NCI-H82 treated with DMSO at 0.1 percent for 48 hours (cell line): ENCODE measurements at regions not wholly inside any gene's neighbourhood (a gene's known extent, or its start where the extent isn't known, plus 50 kb on each side); places are given as distances from the start of the nearest gene placed in this dataset.
"Not testable (repeated sequence)": the region's sequence is repeated elsewhere in the genome, so short reads cannot be mapped to it uniquely, and the experiment has no call there.

Experiments
- DNase-seq: peaks from one replicate; lab custom pipeline; 2025; ENCODE audit not compliant: unreplicated experiment; lab: John Stamatoyannopoulos, UW

DNA sequence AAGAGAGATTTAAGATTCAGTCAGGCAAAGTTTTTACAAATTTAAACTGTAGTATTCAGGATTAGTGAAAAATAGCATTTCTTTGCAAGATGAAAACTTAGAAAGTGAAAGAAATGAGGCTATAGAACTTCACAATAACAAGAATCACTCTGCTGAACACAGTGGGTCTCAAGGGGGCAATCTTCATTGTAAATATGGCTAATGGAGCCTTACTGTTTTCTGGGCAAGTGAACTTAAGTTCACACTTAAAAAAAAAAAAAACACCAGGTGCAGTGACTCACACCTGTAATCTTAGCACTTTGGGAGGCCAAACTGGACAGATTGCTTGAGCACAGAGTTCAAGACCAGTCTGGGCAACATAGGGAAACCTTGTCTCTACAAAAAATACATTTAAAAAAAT is 175.9 kb upstream of the SNX2 start:
- DNase-seq: no peak

DNA sequence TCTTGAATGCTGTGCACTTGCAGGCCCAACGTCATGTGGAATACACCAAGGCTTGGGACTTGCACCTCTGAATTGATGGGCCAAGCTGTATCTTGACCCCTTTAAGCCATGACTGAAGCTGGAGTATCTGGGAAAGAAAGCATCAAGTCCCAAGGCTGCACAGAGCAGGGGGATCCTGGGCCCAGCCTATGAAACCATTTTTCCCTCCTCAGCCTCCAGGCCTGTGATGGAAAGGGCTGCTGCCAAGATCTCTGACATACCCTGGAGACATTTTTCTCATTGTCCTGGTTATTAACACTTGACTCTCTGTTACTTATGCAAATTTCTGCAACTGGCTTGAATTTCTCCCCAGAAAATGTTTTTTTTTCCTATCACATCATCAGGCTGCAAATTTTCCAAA is 174.0 kb upstream of the SNX2 start:
- no peak for DNase-seq

DNA sequence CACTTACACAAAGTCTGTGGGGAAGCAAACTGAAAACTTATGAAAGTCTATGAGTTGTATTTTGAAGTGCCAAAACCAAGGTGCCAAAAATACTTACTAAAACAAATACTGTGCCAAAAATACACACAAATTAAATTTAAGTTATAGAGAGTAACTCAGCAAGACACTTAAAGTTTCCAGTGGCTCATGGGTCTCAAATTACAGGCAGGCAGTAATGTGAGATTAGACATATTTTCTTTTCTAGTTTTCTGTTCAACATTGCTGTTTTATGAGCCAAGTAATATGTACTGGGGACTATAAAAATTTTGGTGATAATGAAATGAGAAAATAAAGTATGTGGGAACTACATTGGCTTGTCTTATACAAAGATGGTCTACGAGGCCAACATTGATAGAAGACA is 172.2 kb upstream of the SNX2 start:
- no peak for DNase-seq

DNA sequence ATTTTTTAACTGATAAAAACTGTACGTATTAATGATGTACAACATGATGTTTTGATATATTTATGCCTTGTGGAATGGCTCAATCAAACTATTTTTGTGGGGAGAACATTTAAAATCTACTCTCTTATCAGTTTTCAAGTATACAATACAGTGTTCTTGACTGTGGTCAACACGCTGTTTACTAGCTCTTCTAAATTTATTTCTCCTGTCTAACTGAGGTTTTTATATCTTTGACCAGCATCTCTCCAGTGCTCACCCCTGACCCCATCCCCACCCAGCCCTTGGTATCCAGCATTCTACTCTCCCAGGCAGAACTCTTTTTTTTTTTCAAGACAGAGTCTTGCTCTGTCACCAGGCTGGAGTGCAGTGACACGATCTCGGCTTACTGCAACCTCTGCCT is 169.6 kb upstream of the SNX2 start:
- no peak for DNase-seq

DNA sequence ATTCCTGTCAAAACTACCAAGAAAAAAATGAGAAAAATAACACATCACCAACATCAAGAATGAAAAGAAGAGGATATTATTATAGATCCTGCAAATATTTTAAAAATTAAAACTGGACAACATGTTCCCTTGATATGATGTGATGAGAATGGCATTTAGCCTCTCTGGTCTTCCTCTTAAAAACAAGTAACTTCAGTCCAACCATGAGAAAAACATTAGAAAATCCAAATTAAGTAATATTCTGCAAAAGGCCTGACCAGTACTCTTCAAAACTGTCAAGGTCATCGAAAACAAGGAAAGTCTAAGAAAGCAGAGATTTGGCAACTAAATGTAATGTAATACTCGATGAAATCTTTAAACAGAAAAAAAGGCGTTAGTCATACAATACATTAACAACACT is 167.1 kb upstream of the SNX2 start:
- DNase-seq: no peak

GRCh38 chr5:122608222-122608621 is 166.7 kb upstream of the SNX2 start:
- no peak for DNase-seq

- DNase-seq: no peak
Observed at GRCh38 chr5:122611406-122611805, 163.5 kb upstream of the SNX2 start.

- no peak for DNase-seq
Observed at GRCh38 chr5:122612901-122613300, 162.0 kb upstream of the SNX2 start.

DNA sequence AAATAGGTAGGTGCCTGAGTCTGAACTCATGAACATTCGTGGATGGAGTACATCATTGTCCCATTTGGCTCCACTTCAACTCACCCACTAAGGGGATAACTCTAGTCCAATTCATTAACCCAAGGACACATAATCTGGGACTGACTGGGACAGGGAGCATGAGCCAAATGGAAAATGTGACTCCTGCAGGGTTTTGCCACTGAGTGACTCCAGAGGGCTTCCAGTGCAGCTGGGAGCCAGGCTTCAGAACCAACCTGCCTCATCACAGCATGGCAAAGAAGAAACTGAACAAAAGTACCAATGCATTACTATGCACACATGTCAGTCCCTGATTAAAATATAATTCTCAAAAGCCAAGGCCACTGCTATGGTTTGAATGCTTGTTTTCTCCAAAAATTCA is 159.7 kb upstream of the SNX2 start:
- DNase-seq: no peak

GRCh38 chr5:122615832-122616231 is 159.0 kb upstream of the SNX2 start:
- DNase-seq: no peak

DNA sequence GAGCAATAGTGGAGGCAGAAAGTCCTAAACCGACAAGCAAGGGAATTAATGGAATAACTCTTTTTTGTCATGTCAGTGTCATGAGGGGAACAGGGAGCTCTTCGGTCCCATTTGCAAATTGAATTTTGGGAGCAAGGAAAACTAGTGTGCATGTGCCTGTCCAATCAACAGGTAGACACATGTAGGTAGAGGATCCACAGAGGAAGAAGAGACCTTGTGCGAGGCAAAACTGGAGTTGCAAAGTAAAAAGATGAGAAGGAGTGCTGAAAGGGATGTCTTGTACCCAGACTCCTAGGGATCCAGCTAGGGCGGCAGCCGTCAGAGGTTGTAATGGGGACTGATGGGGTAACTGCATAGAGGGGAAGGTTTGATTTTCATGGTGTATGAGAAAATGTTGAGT is 156.8 kb upstream of the SNX2 start:
- DNase-seq: not testable (repeated sequence)

DNA sequence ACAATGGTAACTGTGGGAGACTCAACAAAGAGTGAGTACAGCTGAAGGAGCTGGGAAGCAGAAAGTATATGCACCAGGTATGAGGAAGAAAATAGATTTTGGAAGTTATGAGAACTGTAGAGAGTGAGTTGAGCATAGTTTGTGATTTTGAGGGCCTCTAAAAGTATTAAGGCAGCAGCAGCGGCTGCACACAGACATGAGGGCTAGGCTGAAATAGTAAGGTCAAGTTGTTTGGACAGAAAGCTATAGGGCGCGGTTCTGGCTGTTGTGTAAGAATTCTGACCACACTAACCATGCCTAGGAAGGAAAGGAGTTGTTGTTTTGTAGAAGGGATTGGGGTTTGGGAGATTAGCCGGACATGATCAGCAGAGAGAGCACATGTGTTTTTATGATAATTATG is 154.1 kb upstream of the SNX2 start:
- not testable (repeated sequence) for DNase-seq

DNA sequence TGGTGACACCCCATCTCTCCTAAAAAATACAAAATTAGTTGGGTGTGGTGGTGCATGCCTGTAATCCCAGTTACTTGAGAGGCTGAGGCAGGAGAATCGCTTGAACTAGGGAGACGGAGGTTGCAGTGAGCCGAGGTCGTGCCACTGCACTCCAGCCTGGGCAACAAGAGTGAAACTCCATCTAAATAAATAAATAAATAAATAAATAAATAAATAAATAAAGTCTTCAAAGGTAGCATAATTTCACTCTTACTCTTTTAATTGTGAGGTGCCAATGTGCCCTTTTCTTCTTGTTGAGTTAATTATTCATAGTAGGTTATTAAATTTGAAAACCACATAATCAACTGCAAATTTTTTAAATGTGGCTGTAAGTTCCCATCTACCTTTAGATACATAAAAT is 146.2 kb upstream of the SNX2 start:
- not testable (repeated sequence) for DNase-seq

- no peak for DNase-seq
Observed at GRCh38 chr5:122629121-122629677, 145.7 kb upstream of the SNX2 start.

GRCh38 chr5:122638581-122638980 is 136.3 kb upstream of the SNX2 start:
- no peak for DNase-seq

DNA sequence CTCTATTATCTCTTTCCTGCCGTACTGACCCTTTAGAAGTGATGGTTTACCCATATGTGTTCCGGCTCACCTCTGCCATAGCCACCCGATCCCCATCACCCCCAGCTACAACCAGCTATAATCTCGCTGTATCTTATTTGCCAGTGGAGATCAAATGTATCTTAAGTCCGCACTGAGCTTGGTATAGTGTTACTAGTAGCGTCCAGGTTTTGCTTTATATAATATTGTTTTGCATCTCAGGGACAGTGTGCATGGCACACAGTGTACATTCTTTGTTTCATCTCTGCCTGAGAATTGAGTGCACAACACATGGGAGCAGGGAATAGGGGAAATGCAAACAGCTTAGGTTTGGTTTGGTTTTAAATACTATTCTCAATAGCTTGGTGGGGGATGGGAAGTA is 135.8 kb upstream of the SNX2 start:
- DNase-seq: no peak

GRCh38 chr5:122639864-122640263 is 135.0 kb upstream of the SNX2 start:
- DNase-seq: no peak

GRCh38 chr5:122649080-122649479 is 125.8 kb upstream of the SNX2 start:
- no peak for DNase-seq

DNA sequence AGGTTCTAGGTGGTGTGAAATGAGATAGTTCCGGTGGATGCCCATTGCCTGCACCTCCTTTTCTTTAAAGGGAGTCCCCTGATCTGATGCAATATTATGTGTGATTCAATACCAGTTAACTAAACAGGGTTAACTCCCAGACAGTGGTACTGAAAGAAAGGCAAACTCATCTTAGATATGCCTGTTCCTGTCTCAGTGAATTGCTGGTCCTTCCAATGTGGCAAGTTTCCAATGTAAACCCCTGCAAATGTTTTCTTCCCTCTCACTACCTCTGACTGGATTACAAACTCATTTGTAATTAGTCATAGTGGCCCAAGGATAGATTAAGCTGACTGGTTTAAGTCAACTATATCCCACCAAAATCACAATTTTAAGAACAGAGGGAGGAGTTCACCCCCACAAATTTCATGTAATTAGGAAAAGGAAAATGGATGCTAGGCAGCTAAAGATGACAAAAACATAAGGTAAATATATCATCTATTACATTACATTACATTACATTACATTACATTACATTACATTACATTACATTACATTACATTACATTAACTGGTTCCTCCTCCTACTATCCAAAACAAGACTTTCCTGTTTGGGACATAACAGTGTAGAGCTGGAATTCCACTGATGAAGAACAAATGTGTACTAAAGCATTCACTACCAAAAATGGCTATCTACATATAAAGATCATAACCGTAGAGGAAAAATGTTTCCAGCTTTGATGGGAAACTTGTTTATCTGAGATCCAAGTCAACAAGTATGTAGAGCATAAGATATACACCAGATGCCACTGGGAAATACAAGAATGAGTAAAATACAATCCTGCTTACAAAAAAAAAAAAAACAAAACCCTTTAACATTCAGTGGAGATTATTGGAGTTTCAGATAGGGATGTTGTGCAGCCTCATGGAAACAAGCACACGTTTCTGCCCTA is 121.5 kb upstream of the SNX2 start:
- peak; percentile 2 for DNase-seq

GRCh38 chr5:122656160-122656559 is 118.7 kb upstream of the SNX2 start:
- DNase-seq: no peak

DNA sequence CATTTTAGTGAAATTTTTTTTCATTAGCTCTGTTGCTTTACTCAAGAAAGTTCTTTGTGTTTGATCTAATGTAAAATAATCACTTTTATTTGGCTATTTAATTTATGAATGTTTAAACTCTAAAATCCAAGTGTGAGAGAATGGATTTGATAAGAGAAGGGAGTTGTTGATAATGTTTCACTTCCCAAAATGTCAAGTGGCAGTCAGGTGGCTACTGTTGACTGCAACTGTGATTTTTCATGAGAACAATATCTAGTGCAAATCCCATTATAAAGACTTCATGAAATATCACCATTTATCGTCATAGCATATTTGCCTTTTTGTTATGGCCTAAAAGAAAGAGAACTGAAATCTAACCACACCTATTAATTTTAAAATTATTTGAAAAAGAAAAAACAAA is 118.3 kb upstream of the SNX2 start:
- no peak for DNase-seq

GRCh38 chr5:122661496-122662180 is 113.2 kb upstream of the SNX2 start:
- no peak for DNase-seq
